ENCODE measurements at regions not wholly inside any gene's neighbourhood (a gene's known extent, or its start where the extent isn't known, plus 50 kb on each side); places are given as distances from the start of the nearest gene placed in this dataset.

- TF ChIP-seq BHLHE40 (IDR thresholded peaks at IDR 0.05; ENCODE audit: borderline replicate concordance in 1 of 2, low read depth in 2 of 2, low read length in 1 of 2) (no peak), EP300 (IDR thresholded peaks at IDR 0.05; ENCODE audit: borderline replicate concordance in 1 of 2, control insufficient read depth in 1 of 2, low read depth in 2 of 2, low read length in 2 of 2) (peak in 1 of 2 experiments; percentile 75; a peak in 1 of 4 replicates), MEF2A (IDR thresholded peaks at IDR 0.05; ENCODE audit: insufficient read depth, low read depth, low read length) (peak; percentile 97), PRDM15 (CRISPR knock-in tag; IDR thresholded peaks at IDR 0.05) (no peak), FOS (IDR thresholded peaks at IDR 0.05; ENCODE audit: borderline replicate concordance, extremely low read depth, insufficient read length) (no peak), ZNF687 (IDR thresholded peaks at IDR 0.05) (no peak), WRNIP1 (IDR thresholded peaks at IDR 0.05; ENCODE audit: borderline replicate concordance, low read depth, low read length) (no peak), ATF7 (IDR thresholded peaks at IDR 0.05; ENCODE audit: low read depth) (peak; percentile 96), MYC (IDR thresholded peaks at IDR 0.05; ENCODE audit: insufficient read depth, insufficient read length, insufficient replicate concordance, low read length, severe bottlenecking) (no peak), TAF1 (IDR thresholded peaks at IDR 0.05; ENCODE audit: borderline replicate concordance, low read depth, low read length) (no peak), SMAD5 (IDR thresholded peaks at IDR 0.05; ENCODE audit: low read depth) (no peak), TBL1XR1 (IDR thresholded peaks at IDR 0.05; ENCODE audit: low read depth, low read length) (no peak), FOXM1 (IDR thresholded peaks at IDR 0.05; ENCODE audit: low read depth, low read length) (peak; percentile 90; the same call in 1 of the 2 replicates), HDAC2 (IDR thresholded peaks at IDR 0.05) (no peak)
Measured at GRCh38 chr3:190205739-190206138, 85.0 kb upstream of the P3H2 start (continued).

All from GM12878 (cell line).